HepG2 (cell line): ENCODE measurements at regions not wholly inside any gene's neighbourhood (a gene's known extent, or its start where the extent isn't known, plus 50 kb on each side); places are given as distances from the start of the nearest gene placed in this dataset.

Experiments used
- ATAC-seq: fragments of 200-7000 bp; cut with Tn5 transposase; 3 replicates; pipeline ENCODE4 v1.9.1; 2020; ENCODE audit warnings: mild to moderate bottlenecking, moderate library complexity
- BruUV-seq: library from RNA; stranded (reverse); fragments of 400-500 nt; replicated peaks from 2 replicates; lab custom pipeline; 2021; lab: Mats Ljungman, UMichigan
- CTCF ChIA-PET: fragments of 300-600 bp; formaldehyde crosslinking; extraction: SDS; loops from one replicate; lab custom pipeline; 2021; ENCODE audit warnings: low total read pairs, inconsistent platforms, low intra/inter-chr PET ratio; lab: Yijun Ruan, JAX
- POLR2A ChIA-PET: fragments of 350-600 bp; sonication (Branson Sonifier 250); formaldehyde crosslinking; loops from one replicate; lab custom pipeline; 2020; ENCODE audit warnings: antibody characterized with exemption, inconsistent platforms; lab: Yijun Ruan, JAX
- DNase-seq: peaks from one replicate; pipeline ENCODE4 v3.0.0-alpha.2; 2015; ENCODE audit warnings: low spot score
- FAIRE-seq: peaks from 3 replicates; lab custom pipeline; 2011; peaks lifted over from hg19 to GRCh38; lab: Jason Lieb, UNC
- H2AFZ ChIP-seq: one replicate; pipeline ENCODE4 v1.6.1; 2011; ENCODE audit warnings: low read length, inconsistent platforms
- H3K27ac ChIP-seq: fragments of 300-600 bp; 3 replicates; pipeline ENCODE4 v1.8.0; 2011; ENCODE audit warnings: mixed run types, mild to moderate bottlenecking, mixed read lengths, low read length, inconsistent platforms; ENCODE audit not compliant: insufficient read depth; ENCODE audit errors: extremely low read length
- H3K27me3 ChIP-seq, 2 experiments: fragments of 200-600 bp in 1 of 2; 2 replicates in 1 of 2; 3 replicates in 1 of 2; pipeline versions ENCODE4 v1.6.0 to v1.8.0; 2011; ENCODE audit warnings: low read length in 2 of 2, mild to moderate bottlenecking in 2 of 2, moderate library complexity in 2 of 2, inconsistent platforms in 1 of 2; ENCODE audit not compliant: insufficient read depth in 2 of 2, control insufficient read depth in 1 of 2
- H3K36me3 ChIP-seq, 2 experiments: fragments of 200-600 bp in 1 of 2; replicated peaks in 1 of 2; 2 replicates in 1 of 2; 3 replicates in 1 of 2; pipeline versions ENCODE4 v1.5.1 to v1.8.0; 2011; ENCODE audit warnings: low read length in 2 of 2, inconsistent platforms in 1 of 2; ENCODE audit not compliant: insufficient read depth in 2 of 2, control insufficient read depth in 1 of 2
- H3K4me1 ChIP-seq: 2 replicates; pipeline ENCODE4 v1.5.1; 2012; ENCODE audit warnings: low read length, inconsistent platforms; ENCODE audit not compliant: insufficient read depth
- H3K4me2 ChIP-seq: 2 replicates; pipeline ENCODE4 v1.6.0; 2011; ENCODE audit warnings: low read depth, low read length, inconsistent platforms
- H3K4me3 ChIP-seq, 3 experiments: fragments of 200-600 bp in 1 of 3; sonication (generic), shearing (Covaris generic) in 1 of 3; replicated peaks in 1 of 3; 2 replicates each; pipeline ENCODE4 v1.5.1; 2011 to 2016; ENCODE audit warnings: low read length in 3 of 3, inconsistent platforms in 2 of 3, low read depth in 2 of 3, mild to moderate bottlenecking in 2 of 3, control low read depth in 1 of 3, mixed read lengths in 1 of 3; ENCODE audit not compliant: insufficient read depth in 1 of 3
- H3K79me2 ChIP-seq: one replicate; pipeline ENCODE4 v1.6.1; 2011; ENCODE audit warnings: low read length, inconsistent platforms; ENCODE audit not compliant: insufficient read depth
- H3K9ac ChIP-seq: 2 replicates; pipeline ENCODE4 v1.6.0; 2011; ENCODE audit warnings: mild to moderate bottlenecking, low read depth, low read length, inconsistent platforms; ENCODE audit not compliant: insufficient read depth
- H3K9me3 ChIP-seq: 2 replicates; pipeline ENCODE4 v1.5.1; 2012; ENCODE audit warnings: mild to moderate bottlenecking, low read length
- H4K20me1 ChIP-seq: 2 replicates; pipeline ENCODE4 v1.6.0; 2011; ENCODE audit warnings: inconsistent platforms, mild to moderate bottlenecking, low read length, moderate library complexity; ENCODE audit not compliant: insufficient read depth
- AKAP8 ChIP-seq: sonication (generic); formaldehyde crosslinking; IDR thresholded peaks from 2 replicates; pipeline ENCODE4 v1.5.1; 2020; ENCODE audit warnings: mild to moderate bottlenecking, missing genetic modification reagents
- CREB1 ChIP-seq, 2 experiments: fragments of 450-650 bp in 1 of 2; IDR thresholded peaks; 2 replicates each; pipeline ENCODE4 v1.6.1; 2016 to 2017; ENCODE audit warnings: control low read depth in 1 of 2, mild to moderate bottlenecking in 1 of 2, missing compliant biosample characterization in 1 of 2, missing genetic modification characterization in 1 of 2
- ETV5 ChIP-seq: IDR thresholded peaks from 2 replicates; pipeline ENCODE4 v1.6.1; 2018; ENCODE audit warnings: missing biosample characterization, missing genetic modification reagents, inconsistent platforms, borderline replicate concordance
- HES4 ChIP-seq: sonication (generic); formaldehyde crosslinking; IDR thresholded peaks from 2 replicates; pipeline ENCODE4 v1.9.0; 2021; ENCODE audit warnings: mild to moderate bottlenecking, missing genetic modification reagents, borderline replicate concordance
- HOXD1 ChIP-seq: sonication (generic); formaldehyde crosslinking; IDR thresholded peaks from 2 replicates; pipeline ENCODE4 v1.5.0; 2020; ENCODE audit warnings: missing genetic modification reagents
- MED1 ChIP-seq: sonication (generic); formaldehyde crosslinking; IDR thresholded peaks from 2 replicates; pipeline ENCODE4 v1.4.0; 2020; ENCODE audit warnings: missing genetic modification reagents
- NFKB2 ChIP-seq: sonication (generic); formaldehyde crosslinking; IDR thresholded peaks from 2 replicates; pipeline ENCODE4 v1.4.0; 2020; ENCODE audit warnings: missing genetic modification reagents, borderline replicate concordance
- NFKBIZ ChIP-seq: IDR thresholded peaks from 2 replicates; pipeline ENCODE4 v1.6.1; 2018; ENCODE audit warnings: missing genetic modification reagents, missing compliant biosample characterization
- RBFOX2 ChIP-seq: fragments of 200-400 bp; formaldehyde crosslinking; IDR thresholded peaks from 2 replicates; pipeline ENCODE4 v1.6.1; 2017; ENCODE audit warnings: low read depth, mild to moderate bottlenecking, low read length
- ZBTB21 ChIP-seq: sonication (generic); formaldehyde crosslinking; IDR thresholded peaks from 2 replicates; pipeline ENCODE4 v1.4.0; 2020; ENCODE audit warnings: missing genetic modification reagents
- ZBTB37 ChIP-seq: sonication (generic); formaldehyde crosslinking; IDR thresholded peaks from 2 replicates; pipeline ENCODE4 v1.4.0; 2020; ENCODE audit warnings: mild to moderate bottlenecking, missing genetic modification reagents
- ZNF160 ChIP-seq: sonication (generic); formaldehyde crosslinking; IDR thresholded peaks from 2 replicates; pipeline ENCODE4 v1.8.0; 2022; ENCODE audit warnings: mild to moderate bottlenecking, inconsistent platforms, missing genetic modification reagents
- ZNF530 ChIP-seq: sonication (generic); formaldehyde crosslinking; IDR thresholded peaks from 2 replicates; pipeline ENCODE4 v1.5.0; 2020; ENCODE audit warnings: low read depth, mild to moderate bottlenecking, missing genetic modification reagents
- ZNF570 ChIP-seq: sonication (generic); formaldehyde crosslinking; IDR thresholded peaks from 2 replicates; pipeline ENCODE4 v1.4.0; 2020; ENCODE audit warnings: mild to moderate bottlenecking, missing genetic modification reagents, borderline replicate concordance
- ZNF639 ChIP-seq: conservative IDR thresholded peaks from 2 replicates; pipeline ENCODE4 v1.6.1; 2018; ENCODE audit warnings: missing genetic modification reagents
- ZNF883 ChIP-seq: sonication (generic); formaldehyde crosslinking; IDR thresholded peaks from 2 replicates; pipeline ENCODE4 v1.5.1; 2020; ENCODE audit warnings: mild to moderate bottlenecking, missing genetic modification reagents; ENCODE audit errors: not compliant biosample characterization
- ZSCAN20 ChIP-seq: sonication (generic); formaldehyde crosslinking; IDR thresholded peaks from 2 replicates; pipeline ENCODE4 v1.4.0; 2020; ENCODE audit warnings: missing genetic modification reagents, mild to moderate bottlenecking, borderline replicate concordance
- ZSCAN22 ChIP-seq: sonication (generic); formaldehyde crosslinking; IDR thresholded peaks from 2 replicates; pipeline ENCODE4 v1.4.0; 2020; ENCODE audit warnings: mild to moderate bottlenecking, missing genetic modification reagents
- WGBS: methylation state at CpG from one replicate; pipeline ENCODE4 v1.1.6; 2017; ENCODE audit warnings: low lambda C conversion rate; 5-methylcytosine and 5-hydroxymethylcytosine counted together
- in situ Hi-C: cut with HindIII; loops from 2 replicates; pipeline ENCODE4 v1.10.0; 2017; ENCODE audit warnings: low pct_unique_long_range_greater_than_20kb; ENCODE audit not compliant: extremely low pct_ligation_motif_present
- intact Hi-C: fragments of 100-400 bp; cut with micrococcal nuclease; formaldehyde crosslinking; loops from one replicate; pipeline ENCODE4 v1.10.0; 2022; ENCODE audit not compliant: unreplicated experiment
- TF ChIP-seq, protein P1 (sequence below): sonication (generic); formaldehyde crosslinking; IDR thresholded peaks from 2 replicates; pipeline ENCODE4 v1.8.1; 2023; ENCODE audit warnings: missing genetic modification reagents, inconsistent platforms, borderline replicate concordance

DNA sequence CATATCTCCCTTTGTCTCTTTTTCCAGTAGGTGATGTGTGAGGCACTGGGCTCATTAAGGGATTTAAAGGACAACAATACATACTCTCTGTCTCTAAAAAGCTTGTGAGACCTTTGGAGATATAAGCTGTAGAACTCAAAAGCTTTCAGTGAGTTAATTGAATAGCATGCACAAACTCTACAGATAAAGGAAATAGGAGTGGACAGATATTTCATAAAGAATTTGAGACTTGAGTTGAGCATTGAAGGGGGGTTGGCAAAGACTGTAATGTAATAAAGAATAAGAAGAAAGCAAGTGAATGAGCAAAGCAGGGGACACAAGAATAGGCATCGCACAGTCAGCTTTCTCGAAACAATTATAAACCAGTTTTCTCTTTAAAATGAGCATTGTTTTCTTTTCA lies 583.4 kb upstream of the DPPA4 start:
- Histone ChIP-seq H3K4me1 (no peaks in the 10 kb centered on the region), H4K20me1 (no peaks in the 10 kb centered on the region), H3K9ac (no peak overlapping the region), H3K36me3 (no peaks in the 10 kb centered on the region)
- in situ Hi-C loops = no loop called here
- FAIRE-seq = no peak
- TF ChIP-seq HOXD1 (CRISPR knock-in tag) = no peak
- no peak for TF ChIP-seq CREB1 (IDR thresholded peaks at IDR 0.05)
- no peak for TF ChIP-seq CREB1 (CRISPR knock-in tag; IDR thresholded peaks at IDR 0.05)
- no peak for TF ChIP-seq RBFOX2
- TF ChIP-seq ZNF883 (CRISPR knock-in tag) = no peak
- no peak for TF ChIP-seq ZNF639
- TF ChIP-seq ETV5 (CRISPR knock-in tag) = no peak
- no peak for TF ChIP-seq NFKB2 (CRISPR knock-in tag)
- TF ChIP-seq NFKBIZ (CRISPR knock-in tag) = no peak
- no peak for TF ChIP-seq ZBTB37 (CRISPR knock-in tag)
- no peak for TF ChIP-seq ZSCAN22 (CRISPR knock-in tag)
- no peak for TF ChIP-seq ZNF530 (CRISPR knock-in tag)
- TF ChIP-seq ZSCAN20 (CRISPR knock-in tag) = no peak
- TF ChIP-seq MED1 = no peak
- TF ChIP-seq ZNF160 (CRISPR knock-in tag) = no peak
- TF ChIP-seq AKAP8 (CRISPR knock-in tag) = no peak
- no peak for TF ChIP-seq HES4
- TF ChIP-seq, protein P1, sequence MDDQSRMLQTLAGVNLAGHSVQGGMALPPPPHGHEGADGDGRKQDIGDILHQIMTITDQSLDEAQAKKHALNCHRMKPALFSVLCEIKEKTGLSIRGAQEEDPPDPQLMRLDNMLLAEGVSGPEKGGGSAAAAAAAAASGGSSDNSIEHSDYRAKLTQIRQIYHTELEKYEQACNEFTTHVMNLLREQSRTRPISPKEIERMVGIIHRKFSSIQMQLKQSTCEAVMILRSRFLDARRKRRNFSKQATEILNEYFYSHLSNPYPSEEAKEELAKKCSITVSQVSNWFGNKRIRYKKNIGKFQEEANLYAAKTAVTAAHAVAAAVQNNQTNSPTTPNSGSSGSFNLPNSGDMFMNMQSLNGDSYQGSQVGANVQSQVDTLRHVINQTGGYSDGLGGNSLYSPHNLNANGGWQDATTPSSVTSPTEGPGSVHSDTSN (CRISPR knock-in tag) = no peak
- TF ChIP-seq ZBTB21 (CRISPR knock-in tag) = no peak
- no peak for TF ChIP-seq ZNF570 (CRISPR knock-in tag)
- TF ChIP-seq, all 625 proteins: peak for 0
- Histone ChIP-seq H3K27me3 (no peaks in the 10 kb centered on the region), H3K4me3 (no peak overlapping the region), H3K9me3 (no peaks in the 10 kb centered on the region; the same call in 1 of the 2 replicates), H3K27ac (no peak overlapping the region), H3K79me2 (no peaks in the 10 kb centered on the region), H2AFZ (no peak overlapping the region), H3K4me2 (no peak overlapping the region)
- DNase-seq (no peak), ATAC-seq (no peak)
- ChIA-PET CTCF (no interaction called here), POLR2A (no interaction called here)
- intact Hi-C loops = no loop called here
- WGBS = 44% methylated on average over 2 of the region's 2 CpGs
- BruUV-seq = no TSS peak
